ENCODE measurements at regions not wholly inside any gene's neighbourhood (a gene's known extent, or its start where the extent isn't known, plus 50 kb on each side); places are given as distances from the start of the nearest gene placed in this dataset.

DNA sequence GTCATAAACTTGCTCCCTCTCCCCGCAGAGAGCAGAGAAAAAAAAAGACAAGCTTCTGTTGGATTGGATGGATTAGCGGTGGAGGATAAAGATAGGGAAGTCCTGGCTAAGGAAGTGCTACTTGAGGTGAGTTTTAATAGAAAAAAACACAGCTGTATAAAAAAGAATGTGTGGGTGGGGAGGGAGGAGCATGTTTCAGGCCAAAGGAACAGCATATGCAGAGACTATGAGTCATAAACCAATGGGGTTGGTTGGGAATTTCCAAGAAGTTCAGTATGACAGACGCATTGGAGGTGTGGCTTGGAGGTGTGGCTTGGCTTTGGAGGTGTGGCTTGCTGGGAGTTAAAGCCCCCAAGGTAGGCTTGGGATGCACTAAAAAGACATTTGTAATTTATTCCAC is 103.0 kb upstream of the LSM8 start:
- no peak for DNase-seq

DNA sequence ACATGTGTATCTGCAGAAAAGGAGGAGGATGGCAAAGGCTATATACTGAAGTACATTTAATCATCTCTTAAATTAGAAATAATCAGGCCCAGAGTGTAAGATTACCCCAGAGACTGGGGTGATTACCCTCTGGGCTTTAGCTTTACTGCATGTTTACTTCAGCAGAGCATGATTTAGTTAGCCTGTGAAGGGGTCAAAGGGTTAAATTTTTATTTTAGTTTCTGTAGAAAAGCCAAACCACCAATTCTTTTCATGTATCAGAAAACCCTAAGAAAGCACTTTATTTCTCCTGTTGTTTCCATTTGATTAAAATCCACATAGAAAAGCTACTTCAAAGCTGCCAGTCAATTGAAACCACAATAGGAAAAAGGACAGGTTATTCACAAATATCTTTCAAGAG is 101.5 kb upstream of the LSM8 start:
- DNase-seq = no peak

DNA sequence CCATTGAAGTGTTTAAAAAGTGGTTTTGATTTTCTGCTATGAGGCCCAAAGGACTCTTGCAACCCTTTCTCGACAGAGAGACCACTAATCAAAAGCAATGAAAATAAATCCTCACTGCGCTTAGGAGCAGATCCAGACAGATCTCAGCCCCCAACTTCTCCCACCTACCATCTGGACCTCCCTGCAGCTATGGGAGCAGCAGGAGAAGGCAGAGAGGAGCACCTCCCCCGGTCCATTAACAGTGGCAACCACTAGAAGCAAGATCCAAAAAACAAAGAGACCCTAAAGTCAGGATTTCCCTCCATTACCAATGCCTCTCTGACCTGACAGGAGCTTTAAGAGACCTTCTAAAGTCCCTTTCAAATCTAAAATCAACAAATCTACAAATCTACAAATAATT is 99.0 kb upstream of the LSM8 start:
- no peak for DNase-seq

DNA sequence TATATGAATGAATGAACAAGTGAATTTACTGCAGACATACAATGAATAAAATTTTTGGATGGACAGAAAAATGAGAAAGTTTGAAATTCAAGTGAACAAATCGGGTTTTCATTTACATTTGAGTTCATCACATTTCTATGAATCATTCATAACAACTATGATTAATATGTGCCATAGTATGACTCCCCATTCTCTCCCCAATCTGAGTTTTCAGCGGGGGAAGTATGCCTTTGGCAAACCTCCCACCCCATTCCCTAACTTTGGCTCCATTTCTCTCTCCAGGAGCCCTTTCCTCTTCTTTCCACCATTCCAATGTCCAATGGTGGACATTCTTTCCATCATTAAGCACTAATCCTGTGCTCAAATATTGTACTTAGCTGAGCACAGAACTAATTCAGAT is 96.8 kb upstream of the LSM8 start:
- no peak for DNase-seq

DNA sequence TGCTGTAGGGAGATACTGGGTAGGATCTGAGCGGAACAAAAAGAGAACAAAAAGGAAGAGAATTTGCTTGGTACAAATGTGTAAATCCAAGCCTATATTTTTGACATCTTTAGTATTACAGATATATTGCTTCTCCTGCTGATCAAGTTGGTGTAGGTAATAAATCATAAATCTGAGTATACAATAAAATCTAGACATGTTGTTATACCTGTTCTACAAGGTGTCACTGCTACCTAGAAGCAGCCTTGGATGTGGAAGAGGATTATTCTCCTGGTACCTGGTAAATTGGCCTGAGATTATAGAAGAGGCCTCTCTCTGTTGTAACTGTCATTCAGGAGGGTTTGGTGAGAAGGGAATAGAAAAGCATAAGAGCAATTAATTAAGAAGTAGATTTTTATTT is 89.9 kb upstream of the LSM8 start:
- DNase-seq = no peak

DNA sequence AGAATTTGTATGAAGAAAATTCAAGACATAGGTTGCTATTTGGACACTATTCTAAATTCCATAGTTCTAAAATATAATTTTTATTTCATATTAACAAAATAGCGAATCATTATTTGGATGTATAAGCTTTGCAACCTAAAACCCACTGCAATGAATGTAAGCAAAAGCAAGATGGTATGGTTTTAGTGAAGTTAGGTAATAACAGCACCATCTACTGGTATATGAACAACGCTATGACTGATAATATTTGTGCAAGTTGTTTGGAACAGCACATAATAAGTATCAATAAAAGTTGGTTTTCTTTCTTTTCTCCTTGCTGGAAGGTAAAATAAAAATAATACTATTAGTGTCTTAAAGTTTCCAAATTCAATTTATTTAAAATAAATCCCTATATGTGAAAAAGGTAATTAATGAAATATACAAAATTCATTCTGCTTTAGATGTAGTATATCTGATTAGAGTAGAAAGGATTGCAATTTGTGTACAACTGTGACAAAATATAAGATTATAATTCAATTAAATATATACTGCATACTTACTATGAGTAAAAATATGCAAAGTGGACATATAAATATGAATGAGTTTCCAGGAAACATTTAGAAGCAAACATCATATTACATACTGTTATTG is 79.0 kb upstream of the LSM8 start:
- DNase-seq = peak; percentile 20

DNA sequence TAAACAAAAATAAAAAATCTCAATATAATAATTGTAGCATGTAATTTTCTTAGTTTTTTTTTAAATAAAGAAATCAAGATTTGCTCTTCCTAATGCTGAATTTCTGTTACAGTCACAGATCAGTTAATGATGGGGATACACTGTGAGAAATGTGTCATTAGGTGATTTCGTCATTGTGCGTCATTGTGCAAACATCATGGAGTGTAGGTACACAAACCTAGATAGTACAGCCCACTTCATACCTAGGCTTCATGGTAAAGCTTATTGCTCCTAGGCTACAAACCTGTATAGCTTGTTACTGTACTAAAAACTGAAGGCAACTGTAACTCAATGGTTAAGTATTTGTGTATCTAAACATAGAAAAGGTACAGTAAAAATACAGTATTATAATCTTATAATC is 74.4 kb upstream of the LSM8 start:
- no peak for DNase-seq

DNA sequence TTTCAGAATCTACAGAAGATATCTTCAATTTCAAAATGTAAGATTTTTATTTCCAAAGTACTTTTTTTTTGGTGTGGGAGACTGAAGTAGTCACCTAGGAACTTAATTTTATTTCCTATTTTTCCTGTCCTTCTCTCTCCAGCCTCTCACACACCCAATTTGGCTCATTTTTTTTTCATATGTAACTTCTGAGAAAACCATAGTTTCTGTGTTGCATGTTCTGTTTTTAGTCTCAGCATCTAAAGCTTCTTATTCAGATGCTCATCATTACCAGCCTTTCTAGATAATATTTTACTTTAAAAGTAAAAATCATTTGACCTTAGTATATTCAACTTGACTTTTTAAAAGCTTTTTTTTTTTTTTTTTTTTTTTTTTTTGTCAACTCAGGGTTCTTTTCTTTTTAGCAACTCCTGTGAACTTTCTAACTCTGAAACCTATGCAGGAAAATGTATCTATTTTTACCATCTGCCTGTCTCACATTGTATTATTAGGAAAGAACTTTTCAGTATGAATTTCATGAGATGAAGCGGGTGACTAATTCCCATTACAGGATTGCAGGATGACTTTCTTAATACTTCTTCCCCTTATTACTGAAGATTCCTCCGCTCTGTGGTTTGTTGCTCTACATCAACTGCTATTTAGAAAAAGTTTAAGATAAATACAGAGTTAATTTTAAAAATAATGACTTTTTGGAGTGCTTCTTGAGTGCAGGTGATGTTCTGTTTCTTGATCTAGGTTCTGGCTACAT is 73.6 kb upstream of the LSM8 start:
- DNase-seq = no peak

DNA sequence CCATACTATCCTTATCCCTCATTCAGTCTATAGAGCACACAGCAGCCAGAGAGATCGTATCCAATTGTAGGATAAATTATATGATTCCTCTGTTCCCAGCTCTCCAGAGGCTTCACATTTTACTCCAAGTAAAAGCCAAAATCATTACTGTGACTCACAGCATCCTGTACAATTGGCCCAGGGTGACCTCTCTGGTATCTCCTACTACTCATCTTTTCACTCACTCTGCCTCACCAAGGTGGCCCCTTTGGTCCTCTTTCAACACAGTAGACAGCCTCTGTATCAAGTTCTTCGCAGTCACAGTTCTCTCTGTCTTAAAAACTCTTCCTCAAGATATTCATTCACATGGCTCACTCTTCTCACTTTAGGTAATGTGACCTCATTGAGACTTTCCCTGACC is 72.6 kb upstream of the LSM8 start:
- no peak for DNase-seq

DNA sequence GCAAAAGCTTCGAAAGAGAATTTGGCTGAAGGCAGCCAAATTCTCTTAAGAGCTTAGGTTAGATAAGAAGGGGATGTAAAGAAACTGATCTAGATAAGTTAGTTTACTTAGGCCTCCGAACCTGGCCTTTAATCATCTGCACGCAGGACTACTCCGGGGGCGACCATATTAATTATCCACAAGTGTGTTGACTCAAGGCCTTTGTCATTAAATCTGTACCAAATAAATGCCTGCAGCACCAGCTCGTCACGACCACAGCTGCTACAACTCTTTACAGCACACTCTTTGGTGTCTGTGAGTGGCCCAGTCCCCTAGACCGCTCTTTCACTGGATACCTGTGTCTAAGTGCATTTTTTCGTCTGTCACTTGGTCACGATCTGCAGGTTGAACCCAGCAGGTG is 69.8 kb upstream of the LSM8 start:
- no peak for DNase-seq

DNA sequence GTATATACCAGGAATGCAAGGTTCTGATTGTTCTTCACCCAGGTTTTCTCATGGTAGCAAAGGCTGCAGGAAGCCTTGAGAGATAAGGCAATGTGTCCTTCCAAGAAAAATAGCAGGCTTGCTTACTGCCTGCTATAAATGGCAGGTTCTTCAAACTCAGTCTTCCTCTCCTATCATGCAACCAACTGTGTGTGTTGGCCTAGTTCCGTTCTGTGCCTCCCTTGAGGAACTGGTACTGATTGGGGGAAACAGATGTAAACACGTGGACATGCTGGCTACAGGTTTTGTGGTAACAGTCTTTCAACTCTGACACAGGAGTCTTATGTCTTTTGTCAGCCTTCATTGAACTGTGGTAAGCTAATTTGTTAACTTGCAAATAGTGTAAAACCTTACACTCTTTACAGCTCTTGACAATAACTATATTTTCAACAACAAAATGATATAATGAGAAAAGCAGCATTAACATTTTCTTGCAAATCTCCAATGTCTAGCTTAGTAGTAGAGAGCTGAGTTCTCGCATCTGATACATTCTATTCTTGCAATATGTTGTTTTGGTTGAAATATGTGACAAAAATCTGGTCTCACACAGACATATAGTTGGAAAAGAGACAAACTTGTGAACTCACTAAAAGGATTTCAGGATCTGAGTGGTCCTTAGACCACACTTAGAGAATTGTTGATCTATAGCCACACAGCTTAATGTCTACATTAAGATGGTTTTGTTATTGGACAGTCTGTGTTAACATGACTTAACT is 54.7 kb upstream of the LSM8 start:
- no peak for DNase-seq

DNA sequence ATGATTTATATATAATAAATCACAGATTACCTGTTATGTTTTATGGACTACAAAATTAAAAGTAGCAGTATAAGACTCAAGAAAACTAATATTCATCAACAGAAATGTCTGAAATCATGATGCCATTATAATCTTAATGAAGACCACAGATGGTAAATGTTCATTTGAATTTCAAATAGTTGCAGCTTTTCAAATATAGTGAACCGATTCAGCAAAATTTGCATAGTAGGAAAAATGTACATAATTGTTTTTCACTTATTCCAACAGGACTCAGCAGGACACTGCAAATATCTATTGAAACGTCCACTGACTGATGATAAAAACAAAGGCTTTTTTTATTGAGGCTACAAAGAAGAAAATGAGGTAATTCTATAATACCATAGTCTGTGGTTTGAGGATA is 51.2 kb upstream of the LSM8 start:
- no peak for DNase-seq
